GM12872 (cell line): ENCODE measurements at regions not wholly inside any gene's neighbourhood (a gene's known extent, or its start where the extent isn't known, plus 50 kb on each side); places are given as distances from the start of the nearest gene placed in this dataset.

Experiments used
- CTCF ChIP-seq: IDR thresholded peaks from 3 replicates; pipeline ENCODE4 v1.5.1; 2011; ENCODE audit warnings: low read depth, mild to moderate bottlenecking, low read length, moderate library complexity; ENCODE audit not compliant: insufficient read depth

- TF ChIP-seq CTCF: no peak
Measured at GRCh38 chr4:123649645-123650391, 253.2 kb downstream of the SPRY1 start.

GRCh38 chr4:123651066-123651465, 254.5 kb downstream of the SPRY1 start:
- TF ChIP-seq CTCF: no peak

GRCh38 chr4:123651536-123652180, 255.1 kb downstream of the SPRY1 start:
- no peak for TF ChIP-seq CTCF

- no peak for TF ChIP-seq CTCF
Measured at GRCh38 chr4:123652476-123652875, 255.9 kb downstream of the SPRY1 start.

- TF ChIP-seq CTCF: no peak
Measured at GRCh38 chr4:123653236-123653635, 256.6 kb downstream of the SPRY1 start.

- no peak for TF ChIP-seq CTCF
Measured at GRCh38 chr4:123659262-123659661, 262.7 kb downstream of the SPRY1 start.

GRCh38 chr4:123659730-123660129, 263.1 kb downstream of the SPRY1 start:
- TF ChIP-seq CTCF: peak; percentile 43; the same call in 1 of the 3 replicates
